Right atrium auricular region (tissue), 2 donors: ENCODE measurements at regions not wholly inside any gene's neighbourhood (a gene's known extent, or its start where the extent isn't known, plus 50 kb on each side); places are given as distances from the start of the nearest gene placed in this dataset.

ENCODE experiments used
- DNase-seq: peaks from one replicate; pipeline ENCODE4 v3.0.0-alpha.2; 2019; ENCODE audit warnings: low spot score
- H3K27ac ChIP-seq, 2 donors: fragments of 200-600 bp; sonication (generic); 1 replicate in 1 of 2; 2 replicates in 1 of 2; pipeline ENCODE4 v1.5.1; 2016 to 2019
- H3K27me3 ChIP-seq, 2 donors: fragments of 200-600 bp; sonication (generic); one replicate each; pipeline versions ENCODE4 v1.5.1 to v1.6.0; 2017 to 2019
- H3K36me3 ChIP-seq: fragments of 200-600 bp; sonication (generic); one replicate; pipeline ENCODE4 v1.5.1; 2016
- H3K4me1 ChIP-seq, 2 donors: fragments of 200-600 bp; sonication (generic); one replicate each; pipeline versions ENCODE4 v1.5.1 to v1.6.0; 2017 to 2019
- H3K4me3 ChIP-seq, 2 donors: fragments of 200-600 bp; sonication (generic); 1 replicate in 1 of 2; 2 replicates in 1 of 2; pipeline ENCODE4 v1.5.1; 2017 to 2019; ENCODE audit warnings: mild to moderate bottlenecking in 1 of 2, moderate library complexity in 1 of 2
- H3K9me3 ChIP-seq, 2 donors: fragments of 200-600 bp; sonication (generic); one replicate each; pipeline ENCODE4 v1.5.1; 2019
- CTCF ChIP-seq, 2 donors: fragments of 200-600 bp; sonication (generic); IDR thresholded peaks; one replicate each; pipeline ENCODE4 v1.5.1; 2019; ENCODE audit warnings: antibody characterized with exemption in 2 of 2

DNA sequence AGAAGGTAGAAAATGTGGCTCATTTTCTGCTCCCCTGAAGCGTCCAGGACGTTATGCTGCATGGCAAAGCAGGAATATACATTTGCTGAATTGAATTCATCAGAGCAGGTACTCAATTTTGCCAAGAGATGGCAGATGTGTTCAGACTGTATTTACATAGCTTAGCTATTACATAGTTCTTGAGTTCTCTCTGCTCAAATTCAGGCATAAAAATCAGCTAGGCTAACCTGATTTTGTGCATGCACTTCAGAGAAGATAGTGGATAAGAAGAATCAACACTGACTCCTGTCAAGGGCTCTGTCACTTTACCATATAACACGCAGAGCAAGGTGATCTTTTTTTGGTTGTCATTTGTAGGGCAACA, 209.2 kb upstream of the FAM3C start:
- Histone ChIP-seq H3K36me3 (no peaks in the 10 kb centered on the region), H3K4me3 (no peak overlapping the region), H3K9me3 (no peaks in the 10 kb centered on the region), H3K27ac (peak overlapping the region; percentile 0 to 37), H3K4me1 (peaks cover 0 to 33% of the 10 kb centered on the region in 2 donors), H3K27me3 (no peaks in the 10 kb centered on the region)
- no peak for DNase-seq
- peak in 1 of 2 donors; percentile 51 for TF ChIP-seq CTCF (IDR thresholded peaks at IDR 0.05)

GRCh38 chr7:121604627-121605316, 208.7 kb upstream of the FAM3C start:
- DNase-seq = no peak
- peak overlapping the region; percentile 0 to 37 for H3K27ac ChIP-seq
- no peak overlapping the region for H3K4me3 ChIP-seq
- no peaks in the 10 kb centered on the region for H3K9me3 ChIP-seq
- TF ChIP-seq CTCF (IDR thresholded peaks at IDR 0.05) = no peak
- no peaks in the 10 kb centered on the region for H3K36me3 ChIP-seq
- no peaks in the 10 kb centered on the region for H3K27me3 ChIP-seq
- H3K4me1 ChIP-seq = peaks cover 0 to 27% of the 10 kb centered on the region in 2 donors

DNA sequence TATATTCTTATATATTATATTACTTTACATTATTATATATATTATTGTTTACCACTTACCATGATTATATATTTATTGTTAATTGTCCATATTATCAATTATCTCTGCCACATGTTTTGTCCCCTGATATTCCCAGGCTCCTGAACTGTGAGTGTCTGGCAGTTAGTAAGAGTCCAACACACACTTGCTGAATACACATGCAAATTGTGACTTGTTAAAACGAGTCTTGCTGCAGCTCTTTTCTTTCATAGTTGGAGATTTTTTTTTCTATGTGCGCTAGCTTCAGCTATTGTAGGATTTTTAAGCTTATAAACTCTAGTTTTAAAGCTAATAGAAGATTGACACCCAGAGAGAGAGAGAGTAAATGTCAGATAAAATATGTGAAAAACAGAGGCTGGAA, 207.8 kb upstream of the FAM3C start:
- H3K4me3 ChIP-seq = no peak overlapping the region
- H3K36me3 ChIP-seq = no peaks in the 10 kb centered on the region
- no peak for TF ChIP-seq CTCF (IDR thresholded peaks at IDR 0.05)
- no peak overlapping the region for H3K27ac ChIP-seq
- H3K9me3 ChIP-seq = no peaks in the 10 kb centered on the region
- no peak for DNase-seq
- H3K27me3 ChIP-seq = no peaks in the 10 kb centered on the region
- H3K4me1 ChIP-seq = peaks cover 0 to 20% of the 10 kb centered on the region in 2 donors

DNA sequence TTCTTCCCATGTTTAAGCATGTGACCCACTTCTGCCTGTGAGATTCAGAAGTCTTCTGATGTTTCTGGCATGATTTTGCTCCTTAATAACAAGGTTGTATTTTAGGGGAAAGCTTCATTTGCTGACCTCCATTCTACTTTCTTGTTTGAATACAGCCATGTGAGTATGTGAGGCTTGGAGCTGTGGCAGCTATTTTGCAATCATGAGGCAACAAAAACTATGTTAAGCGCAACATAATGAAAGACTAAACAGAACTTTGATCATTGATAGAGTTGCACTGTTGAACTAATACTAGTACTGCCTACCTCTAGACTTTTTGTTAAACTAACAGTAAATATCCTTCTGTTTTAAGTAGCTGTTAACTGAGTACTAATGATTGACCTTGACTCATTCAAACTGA, 203.8 kb upstream of the FAM3C start:
- peaks cover 0 to 8% of the 10 kb centered on the region in 2 donors for H3K9me3 ChIP-seq
- peaks cover 0 to 12% of the 10 kb centered on the region in 2 donors for H3K4me1 ChIP-seq
- no peak for TF ChIP-seq CTCF (IDR thresholded peaks at IDR 0.05)
- no peak overlapping the region for H3K27ac ChIP-seq
- DNase-seq = no peak
- no peaks in the 10 kb centered on the region for H3K36me3 ChIP-seq
- no peaks in the 10 kb centered on the region for H3K27me3 ChIP-seq
- H3K4me3 ChIP-seq = no peak overlapping the region

DNA sequence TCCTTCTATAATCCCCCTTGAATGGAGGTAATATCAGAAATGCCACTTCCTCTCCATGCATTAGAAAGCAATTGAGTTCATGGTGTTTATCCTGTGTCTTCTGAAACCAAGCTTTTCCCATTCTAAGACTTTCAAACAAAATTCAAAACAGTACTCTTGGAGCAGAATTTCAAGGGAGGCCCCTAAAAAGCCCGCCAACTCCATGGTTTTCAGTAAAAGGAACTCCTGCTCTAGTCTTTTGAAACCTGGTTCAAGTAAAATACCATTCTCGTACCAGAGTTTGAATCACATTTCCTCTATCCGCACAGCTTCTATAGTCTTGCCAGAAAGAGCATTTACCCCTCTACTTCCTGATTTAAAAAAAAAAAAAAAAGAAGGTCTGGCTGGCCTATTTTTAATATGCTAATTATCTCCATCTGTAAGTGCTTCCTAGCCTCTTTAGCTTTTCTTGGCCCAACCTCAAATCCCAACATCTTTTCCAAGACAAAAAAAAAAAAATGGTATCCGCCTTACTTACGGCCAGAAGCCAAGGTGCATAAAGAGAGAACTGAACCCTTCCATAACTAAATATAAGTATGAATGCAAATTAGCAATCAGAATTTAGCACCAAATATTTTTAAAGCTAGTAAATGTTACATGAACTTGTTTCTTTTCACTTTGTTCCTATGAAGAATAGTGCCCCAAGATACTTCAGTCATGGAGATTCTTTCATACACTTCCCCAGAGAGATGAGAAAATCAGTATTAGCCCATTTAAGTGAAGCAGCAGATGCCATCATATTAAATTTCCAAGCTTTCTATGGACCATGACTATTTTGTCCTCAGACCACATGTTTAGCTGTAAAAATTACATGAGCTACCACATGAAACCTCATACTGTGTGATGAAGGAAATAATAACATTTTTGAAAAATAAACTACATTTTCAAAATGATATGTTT, 199.9 kb upstream of the FAM3C start:
- Histone ChIP-seq H3K4me3 (no peak overlapping the region), H3K36me3 (no peaks in the 10 kb centered on the region), H3K27ac (no peak overlapping the region), H3K27me3 (no peaks in the 10 kb centered on the region), H3K9me3 (peaks cover 0 to 13% of the 10 kb centered on the region in 2 donors), H3K4me1 (no peaks in the 10 kb centered on the region)
- TF ChIP-seq CTCF (IDR thresholded peaks at IDR 0.05) = no peak
- no peak for DNase-seq
